GM19043 (cell line): ENCODE measurements at regions not wholly inside any gene's neighbourhood (a gene's known extent, or its start where the extent isn't known, plus 50 kb on each side); places are given as distances from the start of the nearest gene placed in this dataset.

Experiments
- ATAC-seq: cut with Tn5 transposase; IDR thresholded peaks from one replicate; pipeline ENCODE4 v1.9.1; 2021; ENCODE audit warnings: low read depth; ENCODE audit not compliant: unreplicated experiment

DNA sequence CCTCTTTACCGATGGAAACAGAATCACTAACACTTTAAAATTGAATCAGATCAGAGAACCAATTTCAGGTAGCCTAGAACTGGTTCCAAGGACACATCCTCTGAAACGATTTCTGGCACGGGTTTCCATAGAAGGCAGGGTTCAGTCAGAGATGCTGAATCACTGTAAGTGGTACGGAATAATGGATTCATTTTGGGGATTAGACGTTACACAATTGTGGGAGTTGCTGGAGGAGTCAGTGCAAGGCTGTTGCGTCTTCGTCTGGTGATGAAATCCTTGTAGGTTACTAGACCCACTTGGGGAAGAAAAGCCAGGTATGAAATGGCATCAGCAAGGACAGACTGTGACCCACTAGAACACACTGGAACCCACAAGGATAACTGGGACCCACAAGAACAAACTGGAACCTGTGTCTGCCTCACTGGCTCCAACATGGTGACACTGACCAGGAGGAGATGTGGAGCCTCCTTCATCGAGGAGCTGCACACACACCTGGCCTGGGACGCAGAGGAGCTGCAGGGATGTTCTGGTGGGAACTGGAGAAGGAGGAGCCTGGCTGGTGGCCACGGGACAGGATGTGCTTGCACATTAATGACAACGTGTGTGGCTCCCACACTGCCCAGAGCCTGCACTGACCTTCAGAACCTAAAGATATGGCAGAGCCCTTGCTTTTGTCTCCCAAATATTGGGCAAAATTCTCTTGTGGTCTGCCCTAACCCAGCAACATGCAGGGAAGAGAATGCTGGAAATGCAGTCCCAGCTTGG is 105.1 kb downstream of the TRAPPC11 start:
- no peak for ATAC-seq

DNA sequence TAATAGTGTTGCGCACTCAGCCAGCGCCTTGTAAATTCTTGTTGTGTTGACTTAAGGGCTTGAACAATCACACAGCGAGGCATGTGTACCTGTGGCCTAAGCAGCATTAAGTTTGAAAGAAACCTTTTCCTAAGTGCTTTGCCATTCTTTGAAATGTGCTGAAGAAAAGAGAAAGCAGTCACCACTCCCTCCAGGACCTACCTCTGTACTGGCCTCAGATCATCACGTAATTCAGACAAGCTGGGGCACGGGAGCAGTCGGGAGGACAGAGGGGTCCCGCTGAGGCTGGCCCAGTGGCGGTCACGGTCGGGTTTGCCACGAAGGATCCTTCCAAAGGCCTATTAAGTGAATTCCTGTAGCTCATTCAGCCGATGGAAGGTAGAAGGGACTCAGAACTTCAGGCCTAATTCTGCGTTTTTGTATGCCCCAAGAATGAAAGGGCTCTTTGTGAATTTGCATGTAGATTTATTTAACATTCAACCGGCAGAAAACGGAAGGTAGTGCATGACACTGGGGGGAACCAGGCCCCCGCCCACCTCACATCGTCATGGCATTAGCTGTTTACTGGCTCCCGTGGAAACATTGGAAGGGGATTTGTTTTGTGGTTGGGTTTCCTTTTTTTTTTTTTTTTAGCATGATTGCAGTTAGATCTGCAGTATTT is 106.3 kb downstream of the TRAPPC11 start:
- no peak for ATAC-seq

DNA sequence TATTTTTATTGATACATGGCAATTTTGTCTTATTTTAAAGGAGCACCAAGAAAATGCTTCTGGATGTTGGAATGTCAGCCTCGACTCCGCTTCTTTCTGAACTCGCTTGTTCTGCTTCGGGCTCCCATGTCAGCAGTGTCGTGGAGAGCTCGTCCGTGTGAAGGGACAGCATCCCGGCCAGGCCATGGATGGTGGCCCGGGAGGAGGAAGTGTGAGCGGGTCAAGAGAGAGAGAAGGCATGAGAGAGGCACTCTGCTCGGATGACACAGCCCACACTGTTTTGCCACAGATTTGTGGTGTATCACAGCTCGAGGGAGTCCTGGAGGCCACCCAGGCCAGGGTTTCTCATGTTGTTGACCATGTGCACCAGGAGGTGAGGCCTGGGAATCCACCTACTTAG is 107.0 kb downstream of the TRAPPC11 start:
- no peak for ATAC-seq

DNA sequence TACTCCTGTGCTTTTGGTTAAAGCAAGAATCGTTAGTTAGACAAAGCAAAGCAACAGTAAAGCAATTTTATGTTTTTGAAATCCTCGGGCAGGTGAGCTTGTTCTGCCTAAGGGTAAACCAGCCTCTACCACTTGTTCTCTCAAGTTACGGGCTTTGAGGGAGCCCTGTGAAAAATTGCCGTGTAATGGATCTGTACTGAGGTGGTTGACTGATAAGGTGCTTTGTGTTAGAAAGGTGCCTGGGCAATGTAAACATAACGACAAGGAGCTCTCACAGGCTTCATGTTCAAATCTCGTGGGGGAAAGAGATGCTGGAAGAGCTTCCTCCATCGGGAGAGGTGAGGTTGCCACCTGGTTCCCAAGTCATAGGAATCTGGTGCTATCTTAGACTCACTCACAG is 111.8 kb downstream of the TRAPPC11 start:
- ATAC-seq, result no peak

DNA sequence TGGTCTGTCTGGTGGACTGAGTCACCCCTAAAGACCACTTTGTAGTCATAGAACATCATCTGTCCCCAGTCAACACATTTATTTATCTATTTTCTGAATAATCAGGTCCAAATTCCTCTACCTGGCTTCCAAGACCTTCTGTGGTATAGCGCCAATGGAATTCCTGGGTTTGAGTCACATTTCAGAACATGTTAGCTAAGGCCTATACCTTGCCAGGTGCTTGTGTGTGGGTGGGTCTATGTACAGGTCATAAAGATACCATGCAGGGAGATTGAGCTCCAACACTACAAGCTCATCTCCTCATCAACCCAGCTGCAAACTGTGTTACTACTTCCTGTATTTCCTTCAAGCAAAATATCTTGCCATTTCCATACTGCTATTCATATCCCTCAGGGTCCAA is 113.3 kb downstream of the TRAPPC11 start:
- no peak for ATAC-seq

DNA sequence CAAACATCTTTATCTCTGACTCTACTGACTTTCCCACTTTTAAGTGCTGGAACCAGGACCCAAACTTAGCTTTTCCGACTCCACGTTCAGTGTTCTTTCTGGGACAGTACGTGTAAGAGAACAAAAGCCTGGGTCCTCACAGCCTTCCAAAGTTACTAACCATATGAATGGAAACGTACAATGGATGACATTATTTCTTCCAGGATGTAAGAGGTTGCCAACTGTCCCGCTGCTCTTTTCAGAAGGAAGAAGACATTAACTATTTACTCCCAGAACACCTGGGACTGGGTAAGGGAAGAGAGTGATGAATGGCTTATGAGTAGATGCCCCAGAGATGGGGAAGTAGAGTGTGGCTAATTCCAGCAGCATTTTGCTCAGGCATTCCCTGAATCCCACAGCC is 114.7 kb downstream of the TRAPPC11 start:
- no peak for ATAC-seq

DNA sequence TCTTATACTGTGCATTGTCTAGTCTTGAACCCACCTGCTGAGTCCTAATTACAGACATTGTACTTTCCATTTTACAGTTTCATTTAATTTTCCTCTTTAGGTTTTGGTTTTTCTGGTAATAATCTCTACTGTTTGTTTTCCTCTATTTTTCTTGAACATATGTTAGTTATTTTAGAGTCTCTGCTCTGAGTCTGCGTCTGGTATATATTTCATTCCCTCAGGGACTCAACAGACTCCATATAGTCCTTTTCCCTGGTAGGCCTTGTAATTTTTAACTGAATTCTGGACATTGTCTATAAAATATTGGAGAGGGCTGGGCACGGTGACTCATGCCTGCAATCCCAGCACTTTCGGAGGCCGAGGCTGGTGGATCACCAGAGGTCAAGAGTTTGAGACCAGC is 121.8 kb upstream of the STOX2 start:
- ATAC-seq, result no peak

DNA sequence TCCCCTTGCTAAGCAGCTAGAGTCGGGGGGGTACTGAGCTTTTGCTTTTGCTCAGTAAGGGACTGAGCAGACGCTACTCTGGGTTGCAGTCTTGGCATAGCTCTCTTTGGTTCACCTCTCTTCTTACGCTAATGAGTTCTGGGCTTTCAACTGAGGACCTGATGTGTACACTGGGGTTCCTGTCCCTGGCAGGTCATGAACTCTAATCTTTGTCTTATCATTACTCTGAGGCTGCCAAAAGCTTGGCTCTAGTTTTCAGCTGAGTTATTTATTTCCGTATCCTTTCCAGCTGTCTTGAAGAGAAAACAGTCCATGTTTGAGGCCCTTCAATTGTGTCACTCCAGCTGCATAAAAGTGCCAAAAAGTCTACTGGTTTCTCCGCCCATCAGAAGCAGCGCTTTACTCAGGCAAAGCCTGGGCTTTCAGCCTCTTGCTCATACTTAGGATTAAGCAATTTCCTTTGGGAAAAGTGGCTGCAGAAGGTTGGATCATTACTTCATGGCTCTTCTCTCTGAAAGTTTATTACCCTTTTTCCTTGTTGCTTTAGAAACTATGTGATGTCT is 121.0 kb upstream of the STOX2 start:
- no peak for ATAC-seq

DNA sequence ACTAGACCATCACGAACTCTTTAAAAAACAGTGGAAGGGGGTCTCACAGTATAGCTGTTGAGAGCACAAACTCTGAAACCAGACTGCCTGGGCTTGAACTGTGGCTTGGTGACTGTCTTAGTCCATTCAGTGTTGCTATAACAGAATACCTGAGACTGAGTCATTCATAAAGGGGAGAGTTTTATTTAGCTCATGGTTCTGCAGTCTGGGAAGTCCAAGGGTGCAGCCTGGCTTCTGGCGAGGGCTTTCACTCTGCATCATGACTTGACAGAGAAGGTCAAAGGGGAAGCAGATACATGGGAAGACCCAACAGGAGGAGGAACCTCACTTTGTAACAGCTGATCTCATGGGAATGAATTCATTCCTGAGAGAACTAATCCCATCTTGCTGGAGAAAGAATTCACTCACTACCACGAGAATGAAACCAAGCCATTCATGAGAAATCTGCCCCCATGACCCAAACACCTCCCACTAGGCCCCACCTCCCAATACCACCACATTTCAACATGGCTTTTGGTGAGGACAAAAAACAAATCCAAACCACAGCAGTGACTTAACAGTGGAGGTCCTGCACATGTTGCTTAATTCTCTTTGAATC is 116.7 kb upstream of the STOX2 start:
- ATAC-seq, result no peak

DNA sequence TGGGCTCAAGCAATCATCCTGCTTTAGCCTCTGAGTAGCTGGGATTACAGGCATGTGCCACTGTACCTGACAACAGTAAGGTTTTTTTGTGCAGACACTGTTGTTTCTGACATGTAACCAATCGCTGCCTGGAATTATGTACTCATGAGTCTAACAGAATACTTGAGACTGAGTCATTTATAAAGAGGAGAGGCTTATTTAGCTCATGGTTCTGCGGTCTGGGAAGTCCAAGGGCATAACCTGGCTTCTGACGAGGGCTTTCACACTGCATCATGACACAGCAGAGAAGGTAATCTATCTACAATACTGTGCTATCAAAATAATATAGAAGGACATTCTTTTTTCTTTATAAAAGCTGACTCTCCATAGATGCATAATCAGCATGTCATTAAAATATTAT is 115.5 kb upstream of the STOX2 start:
- no peak for ATAC-seq

DNA sequence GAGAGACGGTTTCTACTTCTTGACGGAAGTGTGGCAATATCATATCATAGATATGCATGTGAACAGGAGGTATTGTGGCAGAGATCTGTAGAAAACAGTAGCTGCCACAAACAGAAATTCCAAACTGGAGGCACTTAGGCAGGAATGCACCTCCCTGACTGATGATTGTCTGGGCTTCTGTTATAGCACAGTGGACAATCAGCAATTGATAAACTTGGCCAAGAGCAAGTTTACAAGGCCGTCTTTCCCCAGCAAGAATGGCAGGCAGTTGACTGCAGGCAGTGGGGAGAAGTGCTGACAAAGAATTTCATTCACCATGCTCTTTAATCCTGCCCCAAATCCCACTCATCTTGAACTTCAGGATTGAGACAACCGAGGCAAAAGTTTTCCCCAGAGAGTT is 114.4 kb upstream of the STOX2 start:
- no peak for ATAC-seq

DNA sequence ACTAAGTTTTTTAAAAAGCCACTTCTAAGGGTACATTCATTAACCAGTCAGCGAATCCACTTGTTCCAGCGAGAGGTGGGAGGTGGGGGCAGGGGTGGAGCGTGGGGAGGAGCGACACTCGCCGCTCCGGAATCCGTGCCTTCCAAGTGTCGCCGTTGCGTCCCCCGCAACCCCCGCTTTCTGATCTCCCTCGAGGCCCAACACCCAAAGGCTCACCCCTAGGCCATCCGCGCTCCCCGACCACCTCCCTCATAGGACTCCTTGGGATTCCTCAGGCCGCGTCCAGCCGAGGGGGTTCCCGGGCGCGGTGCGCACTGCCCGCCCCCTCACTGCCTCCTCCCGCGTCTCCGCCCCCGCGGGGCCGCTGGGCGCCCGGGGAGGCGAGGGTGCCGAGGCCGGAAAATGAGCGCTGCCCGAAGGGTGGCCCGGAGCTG is 108.1 kb upstream of the STOX2 start:
- no peak for ATAC-seq

DNA sequence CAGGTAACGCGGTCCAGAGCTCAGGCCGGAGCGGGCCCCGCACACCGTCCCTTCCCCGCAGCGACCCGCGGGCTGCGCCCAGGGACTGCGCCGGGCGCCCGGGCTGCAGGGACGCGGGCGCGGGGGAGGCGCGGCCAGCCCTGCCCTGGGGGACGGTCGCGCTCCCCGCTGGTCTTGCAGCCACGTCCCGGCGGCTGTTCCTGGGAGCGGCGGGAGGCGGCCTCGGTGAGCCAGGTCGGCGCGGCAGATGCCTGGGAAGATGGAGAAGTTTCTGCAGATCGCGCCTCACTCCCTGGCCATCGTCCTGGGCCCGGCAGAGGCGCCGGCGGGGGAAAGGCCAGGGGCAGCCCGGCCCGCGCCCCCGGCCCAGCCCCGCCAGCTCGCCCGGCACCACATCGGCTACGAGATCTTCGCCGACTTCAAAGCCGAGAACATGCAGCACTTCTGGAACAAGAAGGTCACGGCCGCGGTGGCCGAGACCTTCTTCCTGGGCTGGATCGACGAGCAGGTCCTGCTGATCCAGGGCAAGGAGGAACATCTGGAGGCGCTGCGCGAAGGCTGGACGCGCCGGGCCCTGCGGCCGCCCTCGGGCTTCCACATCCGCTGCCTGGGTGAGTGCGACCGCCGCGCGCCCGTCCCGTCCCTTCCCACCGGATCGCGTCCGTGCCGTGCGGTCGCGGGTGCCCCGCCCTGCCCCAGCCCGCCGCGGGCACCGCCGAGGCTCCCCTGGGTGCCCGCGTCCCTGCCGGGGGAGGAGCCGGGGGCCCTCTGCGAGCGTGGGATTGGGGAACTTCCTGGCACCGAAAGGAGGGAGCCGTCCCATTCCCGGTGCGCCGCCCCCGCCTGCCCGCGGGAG is 107.4 kb upstream of the STOX2 start:
- ATAC-seq, result no peak

DNA sequence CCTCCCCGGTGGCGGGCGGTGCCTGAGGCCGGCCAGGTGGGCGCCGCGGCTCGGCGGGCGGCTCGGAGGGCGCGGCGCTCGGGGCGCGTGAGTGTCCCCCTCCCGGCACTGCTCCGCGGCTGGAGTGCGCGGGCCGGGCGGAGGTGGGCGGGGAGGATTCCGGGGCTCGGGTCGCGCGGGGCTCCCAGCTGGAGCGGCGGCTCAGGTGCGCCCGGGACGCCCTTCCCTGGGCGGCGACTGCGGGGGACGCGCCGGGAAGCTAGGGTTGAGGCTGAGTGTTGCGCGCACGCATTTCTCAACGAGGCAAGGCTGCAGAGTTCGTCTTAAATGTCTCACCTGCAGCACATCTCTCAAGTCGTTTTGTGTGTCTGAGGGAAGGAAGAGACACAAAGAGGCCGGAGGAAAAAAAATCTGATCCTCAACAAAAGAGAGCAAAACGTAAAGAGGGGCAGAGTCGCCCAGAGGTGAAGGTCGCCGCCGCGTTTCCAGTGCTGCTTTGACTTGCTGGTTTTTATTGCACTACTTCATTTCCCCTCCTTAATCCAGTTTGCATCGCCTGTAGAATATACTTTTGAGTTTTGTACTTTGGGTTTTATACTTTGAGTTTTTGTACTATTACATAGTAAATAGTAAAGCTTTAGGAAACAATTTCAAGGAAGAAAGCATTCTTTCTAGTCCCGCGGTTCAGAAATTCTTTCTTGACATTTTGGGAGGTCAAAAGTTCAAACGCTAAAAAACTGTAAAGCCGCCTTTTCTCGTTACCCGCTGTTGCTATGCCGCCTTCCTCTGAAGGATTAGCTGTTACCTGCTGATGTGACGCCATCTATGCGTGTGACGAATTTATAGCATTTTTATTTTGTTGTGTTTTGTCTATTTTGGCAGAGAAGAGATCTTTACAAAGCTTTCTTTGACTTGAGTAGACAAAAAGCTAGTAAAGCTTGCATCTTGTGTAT is 106.5 kb upstream of the STOX2 start:
- ATAC-seq, result no peak

DNA sequence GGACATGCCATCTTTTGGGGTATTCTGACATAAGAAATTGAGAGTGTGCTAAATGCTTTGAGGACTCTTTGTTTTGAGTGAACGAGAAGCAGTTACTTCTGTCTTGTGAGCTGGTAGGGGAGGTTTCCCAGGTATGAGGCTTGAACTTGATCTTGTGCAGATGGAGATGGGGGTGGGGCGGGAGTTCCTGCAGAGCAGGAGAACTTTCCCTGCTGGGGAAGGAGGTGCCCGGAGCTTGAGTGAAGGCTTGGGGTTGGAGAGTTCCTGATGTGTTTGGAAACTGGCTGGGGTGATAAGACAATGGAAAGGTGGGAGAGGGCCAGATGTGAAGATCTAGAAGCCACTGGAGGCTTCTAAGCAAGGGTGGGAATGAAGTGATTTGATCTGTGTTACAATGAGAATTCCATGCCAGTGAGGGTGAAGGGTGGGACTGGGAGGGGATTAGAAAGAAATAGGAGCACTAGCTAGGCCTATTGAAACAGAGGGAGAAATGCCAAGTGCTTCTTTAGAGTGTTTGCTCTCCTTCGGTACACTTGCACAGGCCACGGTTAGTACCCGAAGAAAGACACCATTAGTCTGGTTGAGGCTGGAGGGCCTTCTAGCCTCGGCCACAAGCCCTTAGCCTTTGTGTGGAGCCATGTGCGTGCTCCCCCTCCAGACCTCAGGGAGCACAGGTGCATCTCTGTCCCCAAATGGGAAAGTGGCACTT is 103.5 kb upstream of the STOX2 start:
- ATAC-seq, result no peak

DNA sequence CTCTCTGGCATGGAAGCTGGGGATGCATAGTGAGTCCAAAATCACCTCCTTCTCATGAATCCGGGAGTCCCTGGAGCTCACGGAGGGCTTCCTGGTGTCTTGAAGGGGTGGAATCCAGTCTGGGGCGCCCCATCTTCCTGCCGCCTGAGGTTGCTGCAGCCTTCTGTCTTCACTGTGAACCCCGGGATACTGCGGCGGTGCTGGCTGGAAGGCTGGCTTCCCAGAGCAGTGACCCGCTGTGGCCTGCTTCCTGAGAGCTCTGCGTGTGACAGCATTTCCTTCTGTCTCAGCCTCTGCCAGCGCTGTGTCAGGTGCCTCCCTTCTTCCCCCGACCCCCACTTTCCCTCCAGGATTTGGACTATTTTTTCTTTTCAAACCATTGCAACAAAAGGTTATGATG is 98.8 kb upstream of the STOX2 start:
- ATAC-seq, result no peak

DNA sequence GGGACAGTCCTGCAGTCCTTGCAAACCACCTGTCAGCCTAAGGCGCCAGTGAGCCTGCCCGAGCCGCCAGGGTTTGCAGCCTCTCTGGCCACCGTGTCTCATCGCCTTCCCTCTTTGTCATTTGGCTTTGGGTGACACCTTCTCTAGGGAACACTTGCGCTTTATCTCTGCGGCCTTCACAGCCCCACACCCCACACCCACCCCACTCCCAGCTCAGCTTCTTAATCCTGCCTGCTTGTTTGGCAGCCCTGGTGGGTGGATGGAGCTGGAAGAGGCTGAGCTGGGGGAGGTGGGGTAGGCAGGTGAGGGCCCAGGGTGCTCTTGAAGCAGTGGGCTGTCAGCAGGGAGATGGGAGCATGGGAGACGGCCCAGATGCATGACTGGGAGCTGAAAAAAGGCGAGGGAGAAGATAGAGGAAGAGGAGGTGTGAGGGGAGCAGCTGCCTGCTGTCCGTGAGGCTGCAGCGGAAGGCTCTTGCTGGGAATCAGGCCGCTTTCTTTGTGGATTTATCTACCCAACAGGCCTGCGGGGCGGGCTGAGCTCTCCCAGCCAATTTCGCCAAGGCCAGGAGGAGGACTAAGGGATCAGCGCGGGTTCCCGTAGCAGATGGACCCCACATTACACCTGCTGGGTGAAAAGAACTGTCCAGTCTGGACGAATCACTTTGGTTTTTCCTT is 97.5 kb upstream of the STOX2 start:
- no peak for ATAC-seq

DNA sequence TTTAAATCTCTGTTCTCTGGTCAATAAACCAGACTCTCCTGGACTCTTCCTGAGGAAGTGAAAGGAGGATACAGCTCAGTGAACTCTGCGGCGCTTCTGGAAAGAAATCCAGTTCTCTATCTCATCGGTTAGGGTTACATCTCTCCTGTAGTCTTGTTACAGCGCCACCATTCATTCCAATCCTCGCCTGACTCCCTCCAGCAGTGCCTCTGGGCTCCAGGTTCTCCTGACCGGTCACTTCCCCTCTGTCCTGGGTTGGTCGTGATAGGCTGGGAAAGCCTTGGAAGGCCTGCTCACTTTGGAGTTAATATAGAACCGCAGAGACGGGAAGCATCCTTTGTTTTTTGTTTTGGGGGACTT is 97.0 kb upstream of the STOX2 start:
- no peak for ATAC-seq

DNA sequence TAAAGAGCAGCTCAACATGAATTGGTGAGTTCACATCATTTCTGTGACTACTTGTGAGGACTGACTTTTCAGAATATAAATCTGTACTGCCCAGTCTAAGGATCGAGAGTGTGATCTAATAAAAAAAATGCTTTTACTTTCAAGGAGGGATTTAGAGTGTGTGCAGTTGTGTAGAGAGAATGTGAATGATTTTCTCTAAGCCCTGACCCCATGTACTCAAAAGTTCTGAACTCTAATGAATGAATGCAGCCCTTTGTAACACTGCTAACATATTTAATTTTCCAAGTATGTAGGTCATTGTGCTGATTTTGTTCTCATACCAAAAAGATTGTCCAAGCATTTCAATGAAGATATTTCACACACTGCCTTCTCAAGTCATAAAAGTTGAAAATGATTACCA is 92.5 kb upstream of the STOX2 start:
- no peak for ATAC-seq
